ENCODE measurements at regions not wholly inside any gene's neighbourhood (a gene's known extent, or its start where the extent isn't known, plus 50 kb on each side); places are given as distances from the start of the nearest gene placed in this dataset.

- Mint-ChIP-seq H3K27me3 (ENCODE audit: low read depth) (peaks cover 7% of the 10 kb centered on the region), H3K4me3 (ENCODE audit: unreplicated experiment) (no peak overlapping the region), H3K9me3 (ENCODE audit: low read depth) (peaks cover 10% of the 10 kb centered on the region), H3K4me1 (ENCODE audit: low read depth) (no peaks in the 10 kb centered on the region), H3K27ac (ENCODE audit: unreplicated experiment) (no peak overlapping the region), H3K36me3 (ENCODE audit: low read depth) (no peaks in the 10 kb centered on the region)
- no peak for DNase-seq (ENCODE audit: low spot score)
- TF ChIP-seq CTCF (IDR thresholded peaks at IDR 0.05) = no peak
Observed at GRCh38 chr5:27266184-27266583, 227.8 kb upstream of the CDH9 start.

GRCh38 chr5:27257696-27258095, 219.3 kb upstream of the CDH9 start:
- Mint-ChIP-seq H3K4me1 (ENCODE audit: low read depth) (no peaks in the 10 kb centered on the region), H3K36me3 (ENCODE audit: low read depth) (no peaks in the 10 kb centered on the region), H3K27me3 (ENCODE audit: low read depth) (peaks cover 10% of the 10 kb centered on the region), H3K4me3 (ENCODE audit: unreplicated experiment) (no peak overlapping the region), H3K27ac (ENCODE audit: unreplicated experiment) (no peak overlapping the region), H3K9me3 (ENCODE audit: low read depth) (peaks cover 4% of the 10 kb centered on the region)
- no peak for DNase-seq (ENCODE audit: low spot score)
- TF ChIP-seq CTCF (IDR thresholded peaks at IDR 0.05) = no peak

- Mint-ChIP-seq H3K27ac (ENCODE audit: unreplicated experiment) (no peak overlapping the region), H3K9me3 (ENCODE audit: low read depth) (peaks cover 4% of the 10 kb centered on the region), H3K4me1 (ENCODE audit: low read depth) (no peaks in the 10 kb centered on the region), H3K27me3 (ENCODE audit: low read depth) (peaks cover 2% of the 10 kb centered on the region), H3K36me3 (ENCODE audit: low read depth) (no peaks in the 10 kb centered on the region), H3K4me3 (ENCODE audit: unreplicated experiment) (no peak overlapping the region)
- no peak for DNase-seq (ENCODE audit: low spot score)
- no peak for TF ChIP-seq CTCF (IDR thresholded peaks at IDR 0.05)
Observed at GRCh38 chr5:27252911-27253310, 214.5 kb upstream of the CDH9 start.

- peak; percentile 4 for TF ChIP-seq CTCF (IDR thresholded peaks at IDR 0.05)
- Mint-ChIP-seq H3K27me3 (ENCODE audit: low read depth) (no peaks in the 10 kb centered on the region), H3K4me1 (ENCODE audit: low read depth) (peaks cover 21% of the 10 kb centered on the region), H3K9me3 (ENCODE audit: low read depth) (peaks cover 7% of the 10 kb centered on the region), H3K36me3 (ENCODE audit: low read depth) (no peaks in the 10 kb centered on the region), H3K4me3 (ENCODE audit: unreplicated experiment) (no peak overlapping the region), H3K27ac (ENCODE audit: unreplicated experiment) (peak overlapping the region; percentile 52)
- no peak for DNase-seq (ENCODE audit: low spot score)
Observed at GRCh38 chr5:27242258-27242626, 203.9 kb upstream of the CDH9 start.

- no peak for DNase-seq (ENCODE audit: low spot score)
- peaks cover 20% of the 10 kb centered on the region for H3K4me1 Mint-ChIP-seq (ENCODE audit: low read depth)
- no peaks in the 10 kb centered on the region for H3K36me3 Mint-ChIP-seq (ENCODE audit: low read depth)
- peak overlapping the region; percentile 86 for H3K27ac Mint-ChIP-seq (ENCODE audit: unreplicated experiment)
- H3K27me3 Mint-ChIP-seq (ENCODE audit: low read depth) = no peaks in the 10 kb centered on the region
- peaks cover 7% of the 10 kb centered on the region for H3K9me3 Mint-ChIP-seq (ENCODE audit: low read depth)
- no peak overlapping the region for H3K4me3 Mint-ChIP-seq (ENCODE audit: unreplicated experiment)
- TF ChIP-seq CTCF (IDR thresholded peaks at IDR 0.05) = peak; percentile 66
Observed at GRCh38 chr5:27241564-27242257, 203.3 kb upstream of the CDH9 start.
